ENCODE measurements at regions not wholly inside any gene's neighbourhood (a gene's known extent, or its start where the extent isn't known, plus 50 kb on each side); places are given as distances from the start of the nearest gene placed in this dataset.

DNA sequence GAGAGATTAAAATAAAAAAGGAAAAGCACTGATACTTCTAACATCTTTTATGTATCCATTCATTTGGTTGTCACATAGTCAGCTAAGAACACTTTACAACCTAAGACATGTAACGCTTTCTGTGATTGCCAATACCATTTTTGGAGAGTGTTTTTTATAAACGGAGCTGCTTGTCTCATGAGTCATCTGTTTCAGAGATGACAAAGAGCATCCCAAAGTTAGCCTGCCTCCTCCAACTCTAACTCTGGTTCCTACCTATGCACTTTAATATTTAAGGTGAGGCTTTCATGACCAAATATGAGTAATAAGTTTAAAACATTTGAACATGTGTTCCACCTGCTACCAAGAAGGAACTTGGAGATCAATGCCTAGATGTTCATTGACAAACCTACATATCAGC is 260.1 kb upstream of the SMIM21 start:
- no peaks in the 10 kb centered on the region for H3K4me1 ChIP-seq (replicated peaks; ENCODE audit: insufficient read depth)
- H3K36me3 ChIP-seq (ENCODE audit: low read depth): no peaks in the 10 kb centered on the region
- H3F3A ChIP-seq (ENCODE audit: insufficient read depth, low read depth): no peaks in the 10 kb centered on the region
- CTCF ChIA-PET: no interaction called here
- no peak overlapping the region for H3K4me2 ChIP-seq
- no peak overlapping the region for H2AFZ ChIP-seq
- H3K4me3 ChIP-seq: no peak overlapping the region
- H3K79me2 ChIP-seq (ENCODE audit: low read depth): no peaks in the 10 kb centered on the region
- H3K9me2 ChIP-seq (ENCODE audit: insufficient read depth): no peaks in the 10 kb centered on the region
- H3K27ac ChIP-seq: no peak overlapping the region
- DNase-seq: no peak
- TF ChIP-seq EZH2 (IDR thresholded peaks at IDR 0.05; ENCODE audit: low read depth): no peak
- TF ChIP-seq, protein P1, sequence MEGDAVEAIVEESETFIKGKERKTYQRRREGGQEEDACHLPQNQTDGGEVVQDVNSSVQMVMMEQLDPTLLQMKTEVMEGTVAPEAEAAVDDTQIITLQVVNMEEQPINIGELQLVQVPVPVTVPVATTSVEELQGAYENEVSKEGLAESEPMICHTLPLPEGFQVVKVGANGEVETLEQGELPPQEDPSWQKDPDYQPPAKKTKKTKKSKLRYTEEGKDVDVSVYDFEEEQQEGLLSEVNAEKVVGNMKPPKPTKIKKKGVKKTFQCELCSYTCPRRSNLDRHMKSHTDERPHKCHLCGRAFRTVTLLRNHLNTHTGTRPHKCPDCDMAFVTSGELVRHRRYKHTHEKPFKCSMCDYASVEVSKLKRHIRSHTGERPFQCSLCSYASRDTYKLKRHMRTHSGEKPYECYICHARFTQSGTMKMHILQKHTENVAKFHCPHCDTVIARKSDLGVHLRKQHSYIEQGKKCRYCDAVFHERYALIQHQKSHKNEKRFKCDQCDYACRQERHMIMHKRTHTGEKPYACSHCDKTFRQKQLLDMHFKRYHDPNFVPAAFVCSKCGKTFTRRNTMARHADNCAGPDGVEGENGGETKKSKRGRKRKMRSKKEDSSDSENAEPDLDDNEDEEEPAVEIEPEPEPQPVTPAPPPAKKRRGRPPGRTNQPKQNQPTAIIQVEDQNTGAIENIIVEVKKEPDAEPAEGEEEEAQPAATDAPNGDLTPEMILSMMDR (conservative IDR thresholded peaks at IDR 0.05): no peak
- POLR2A ChIA-PET (ENCODE audit: unreplicated experiment): no interaction called here
- no peaks in the 10 kb centered on the region for H3K9me3 ChIP-seq (ENCODE audit: insufficient read depth, low read depth)
- H4K20me1 ChIP-seq (ENCODE audit: insufficient read depth): no peaks in the 10 kb centered on the region
- no TSS peak for BruUV-seq (replicated peaks)
- intact Hi-C loops (cut with micrococcal nuclease; ENCODE audit: unreplicated experiment): no loop called here
- H3K27me3 ChIP-seq (ENCODE audit: insufficient read depth, low read depth): peaks cover 78% of the 10 kb centered on the region

- H3K4me3 ChIP-seq: no peak overlapping the region
- POLR2A ChIA-PET (ENCODE audit: unreplicated experiment): no interaction called here
- H4K20me1 ChIP-seq (ENCODE audit: insufficient read depth): no peaks in the 10 kb centered on the region
- no peaks in the 10 kb centered on the region for H3F3A ChIP-seq (ENCODE audit: insufficient read depth, low read depth)
- H3K79me2 ChIP-seq (ENCODE audit: low read depth): no peaks in the 10 kb centered on the region
- H2AFZ ChIP-seq: no peak overlapping the region
- H3K9me3 ChIP-seq (ENCODE audit: insufficient read depth, low read depth): no peaks in the 10 kb centered on the region
- H3K9me2 ChIP-seq (ENCODE audit: insufficient read depth): no peaks in the 10 kb centered on the region
- H3K36me3 ChIP-seq (ENCODE audit: low read depth): no peaks in the 10 kb centered on the region
- no peak overlapping the region for H3K4me2 ChIP-seq
- H3K27me3 ChIP-seq (ENCODE audit: insufficient read depth, low read depth): peaks cover 84% of the 10 kb centered on the region
- no peak overlapping the region for H3K27ac ChIP-seq
- no TSS peak for BruUV-seq (replicated peaks)
- DNase-seq: no peak
- no peaks in the 10 kb centered on the region for H3K4me1 ChIP-seq (replicated peaks; ENCODE audit: insufficient read depth)
- CTCF ChIA-PET: no interaction called here
- intact Hi-C loops (cut with micrococcal nuclease; ENCODE audit: unreplicated experiment): no loop called here
- TF ChIP-seq EZH2 (IDR thresholded peaks at IDR 0.05; ENCODE audit: low read depth): no peak
- TF ChIP-seq, protein P1 (conservative IDR thresholded peaks at IDR 0.05): no peak
Observed at GRCh38 chr18:75683426-75683825, 255.9 kb upstream of the SMIM21 start.

GRCh38 chr18:75681538-75682115 is 254.1 kb upstream of the SMIM21 start:
- H4K20me1 ChIP-seq (ENCODE audit: insufficient read depth): no peaks in the 10 kb centered on the region
- no peaks in the 10 kb centered on the region for H3K36me3 ChIP-seq (ENCODE audit: low read depth)
- H3K4me3 ChIP-seq: no peak overlapping the region
- no peak overlapping the region for H2AFZ ChIP-seq
- no peaks in the 10 kb centered on the region for H3K9me2 ChIP-seq (ENCODE audit: insufficient read depth)
- no peaks in the 10 kb centered on the region for H3K4me1 ChIP-seq (replicated peaks; ENCODE audit: insufficient read depth)
- no peaks in the 10 kb centered on the region for H3K79me2 ChIP-seq (ENCODE audit: low read depth)
- TF ChIP-seq, protein P1 (conservative IDR thresholded peaks at IDR 0.05): no peak
- no peak for TF ChIP-seq EZH2 (IDR thresholded peaks at IDR 0.05; ENCODE audit: low read depth)
- H3K27ac ChIP-seq: no peak overlapping the region
- BruUV-seq (replicated peaks): no TSS peak
- H3F3A ChIP-seq (ENCODE audit: insufficient read depth, low read depth): no peaks in the 10 kb centered on the region
- CTCF ChIA-PET: no interaction called here
- no peak overlapping the region for H3K4me2 ChIP-seq
- no peak for DNase-seq
- intact Hi-C loops (cut with micrococcal nuclease; ENCODE audit: unreplicated experiment): no loop called here
- H3K9me3 ChIP-seq (ENCODE audit: insufficient read depth, low read depth): no peaks in the 10 kb centered on the region
- POLR2A ChIA-PET (ENCODE audit: unreplicated experiment): no interaction called here
- H3K27me3 ChIP-seq (ENCODE audit: insufficient read depth, low read depth): peaks cover 75% of the 10 kb centered on the region
